Astrocyte (in vitro differentiated cells and primary cell): ENCODE measurements at regions not wholly inside any gene's neighbourhood (a gene's known extent, or its start where the extent isn't known, plus 50 kb on each side); places are given as distances from the start of the nearest gene placed in this dataset.

Experiments
- DNase-seq: peaks from one replicate; pipeline ENCODE4 v3.0.0-alpha.2; 2010; ENCODE audit warnings: low read depth
- FAIRE-seq: peaks from 2 replicates; lab custom pipeline; 2011; peaks lifted over from hg19 to GRCh38; lab: Jason Lieb, UNC
- H2AFZ ChIP-seq: 2 replicates; pipeline ENCODE4 v1.6.0; 2012; ENCODE audit warnings: low read depth, low read length, inconsistent platforms
- H3K27ac ChIP-seq: 2 replicates; pipeline ENCODE4 v1.5.1; 2011; ENCODE audit warnings: low read depth, low read length, inconsistent platforms
- H3K27me3 ChIP-seq: 2 replicates; pipeline ENCODE4 v1.6.0; 2011; ENCODE audit warnings: low read length, inconsistent platforms; ENCODE audit not compliant: insufficient read depth
- H3K36me3 ChIP-seq: 2 replicates; pipeline ENCODE4 v1.5.1; 2011; ENCODE audit warnings: low read length, inconsistent platforms; ENCODE audit not compliant: insufficient read depth
- H3K4me1 ChIP-seq: 2 replicates; pipeline ENCODE4 v1.5.1; 2011; ENCODE audit warnings: low read length, inconsistent platforms; ENCODE audit not compliant: insufficient read depth
- H3K4me2 ChIP-seq: 2 replicates; pipeline ENCODE4 v1.6.0; 2012; ENCODE audit warnings: low read length, inconsistent platforms
- H3K4me3 ChIP-seq: 2 replicates; pipeline ENCODE4 v1.5.1; 2011; ENCODE audit warnings: low read depth, mild to moderate bottlenecking, low read length, inconsistent platforms; ENCODE audit not compliant: insufficient read depth
- H3K79me2 ChIP-seq: 2 replicates; pipeline ENCODE4 v1.6.0; 2012; ENCODE audit warnings: mild to moderate bottlenecking, low read length, inconsistent platforms; ENCODE audit not compliant: insufficient read depth
- H3K9ac ChIP-seq: 2 replicates; pipeline ENCODE4 v1.6.0; 2012; ENCODE audit warnings: mild to moderate bottlenecking, low read length, inconsistent platforms
- H3K9me3 ChIP-seq: 2 replicates; pipeline ENCODE4 v1.5.1; 2012; ENCODE audit warnings: low read depth, mild to moderate bottlenecking, low read length, inconsistent platforms; ENCODE audit not compliant: insufficient read depth
- H4K20me1 ChIP-seq: 2 replicates; pipeline ENCODE4 v1.6.0; 2012; ENCODE audit warnings: low read length, inconsistent platforms; ENCODE audit not compliant: insufficient read depth
- H3K27ac Mint-ChIP-seq: one replicate; pipeline ENCODE4 v1.8.0; 2021; ENCODE audit warnings: mild to moderate bottlenecking, mixed read lengths; ENCODE audit not compliant: unreplicated experiment
- H3K27me3 Mint-ChIP-seq: one replicate; pipeline ENCODE4 v1.8.0; 2021; ENCODE audit warnings: low read depth, mixed read lengths; ENCODE audit not compliant: unreplicated experiment
- H3K36me3 Mint-ChIP-seq: one replicate; pipeline ENCODE4 v1.8.0; 2021; ENCODE audit warnings: low read depth, mixed read lengths; ENCODE audit not compliant: unreplicated experiment
- H3K4me1 Mint-ChIP-seq: one replicate; pipeline ENCODE4 v1.8.0; 2021; ENCODE audit warnings: low read depth, mixed read lengths; ENCODE audit not compliant: unreplicated experiment
- H3K4me3 Mint-ChIP-seq: one replicate; pipeline ENCODE4 v1.8.0; 2021; ENCODE audit warnings: mild to moderate bottlenecking, moderate library complexity, mixed read lengths; ENCODE audit not compliant: unreplicated experiment
- H3K9me3 Mint-ChIP-seq: one replicate; pipeline ENCODE4 v1.8.0; 2021; ENCODE audit warnings: mild to moderate bottlenecking, mixed read lengths; ENCODE audit not compliant: unreplicated experiment
- CTCF ChIP-seq: IDR thresholded peaks from 2 replicates; pipeline ENCODE4 v1.5.1; 2011; ENCODE audit warnings: low read depth, mild to moderate bottlenecking, inconsistent platforms, low read length, moderate library complexity; ENCODE audit not compliant: insufficient read depth
- EZH2 ChIP-seq: IDR thresholded peaks from 2 replicates; pipeline ENCODE4 v1.6.1; 2012; ENCODE audit warnings: mild to moderate bottlenecking, low read length, inconsistent platforms; ENCODE audit not compliant: insufficient read depth

- DNase-seq (no peak), FAIRE-seq (no peak)
- no peak overlapping the region for H3K9ac ChIP-seq
- no peaks in the 10 kb centered on the region for H3K4me1 Mint-ChIP-seq
- H3K4me3 Mint-ChIP-seq: no peak overlapping the region
- H3K9me3 Mint-ChIP-seq: no peaks in the 10 kb centered on the region
- H3K27ac ChIP-seq: no peak overlapping the region
- H3K4me2 ChIP-seq: no peak overlapping the region
- H3K27me3 ChIP-seq: no peaks in the 10 kb centered on the region
- no peaks in the 10 kb centered on the region for H3K36me3 ChIP-seq
- no peak overlapping the region for H3K27ac Mint-ChIP-seq
- H4K20me1 ChIP-seq: no peaks in the 10 kb centered on the region
- H3K36me3 Mint-ChIP-seq: no peaks in the 10 kb centered on the region
- H3K4me1 ChIP-seq: no peaks in the 10 kb centered on the region
- no peak overlapping the region for H3K4me3 ChIP-seq
- no peak overlapping the region for H2AFZ ChIP-seq
- no peaks in the 10 kb centered on the region for H3K27me3 Mint-ChIP-seq
- no peaks in the 10 kb centered on the region for H3K79me2 ChIP-seq
- no peaks in the 10 kb centered on the region for H3K9me3 ChIP-seq
- TF ChIP-seq CTCF (no peak), EZH2 (no peak)
Measured at GRCh38 chr6:76810286-76810685, 653.0 kb downstream of the HTR1B start.

- TF ChIP-seq EZH2 (no peak), CTCF (no peak)
- H3K4me1 ChIP-seq: no peaks in the 10 kb centered on the region
- peaks cover 2% of the 10 kb centered on the region for H3K9me3 Mint-ChIP-seq
- H3K4me1 Mint-ChIP-seq: no peaks in the 10 kb centered on the region
- DNase-seq (no peak), FAIRE-seq (no peak)
- H3K27me3 ChIP-seq: no peaks in the 10 kb centered on the region
- no peaks in the 10 kb centered on the region for H3K36me3 Mint-ChIP-seq
- no peak overlapping the region for H3K27ac ChIP-seq
- no peaks in the 10 kb centered on the region for H3K79me2 ChIP-seq
- no peak overlapping the region for H2AFZ ChIP-seq
- no peaks in the 10 kb centered on the region for H4K20me1 ChIP-seq
- no peak overlapping the region for H3K4me3 Mint-ChIP-seq
- H3K27me3 Mint-ChIP-seq: no peaks in the 10 kb centered on the region
- H3K9ac ChIP-seq: no peak overlapping the region
- H3K9me3 ChIP-seq: no peaks in the 10 kb centered on the region
- H3K27ac Mint-ChIP-seq: no peak overlapping the region
- H3K4me3 ChIP-seq: no peak overlapping the region
- H3K4me2 ChIP-seq: no peak overlapping the region
- H3K36me3 ChIP-seq: no peaks in the 10 kb centered on the region
Measured at GRCh38 chr6:76803038-76803580, 660.2 kb downstream of the HTR1B start.

GRCh38 chr6:76792394-76792793 lies 670.9 kb downstream of the HTR1B start:
- H3K79me2 ChIP-seq: no peaks in the 10 kb centered on the region
- no peak overlapping the region for H3K4me3 ChIP-seq
- H3K9ac ChIP-seq: no peak overlapping the region
- TF ChIP-seq EZH2: no peak
- H3K36me3 ChIP-seq: no peaks in the 10 kb centered on the region
- FAIRE-seq (no peak), DNase-seq (no peak)
- H3K9me3 ChIP-seq: peaks cover 3% of the 10 kb centered on the region
- H3K27ac ChIP-seq: no peak overlapping the region
- H3K4me1 ChIP-seq: no peaks in the 10 kb centered on the region
- Mint-ChIP-seq H3K36me3 (peaks cover 3% of the 10 kb centered on the region), H3K27me3 (no peaks in the 10 kb centered on the region), H3K9me3 (peaks cover 5% of the 10 kb centered on the region), H3K4me3 (no peak overlapping the region), H3K4me1 (peaks cover 13% of the 10 kb centered on the region), H3K27ac (no peak overlapping the region)
- no peaks in the 10 kb centered on the region for H3K27me3 ChIP-seq
- no peaks in the 10 kb centered on the region for H4K20me1 ChIP-seq
- H3K4me2 ChIP-seq: no peak overlapping the region
- no peak overlapping the region for H2AFZ ChIP-seq
